ENCODE measurements at regions not wholly inside any gene's neighbourhood (a gene's known extent, or its start where the extent isn't known, plus 50 kb on each side); places are given as distances from the start of the nearest gene placed in this dataset.

DNA sequence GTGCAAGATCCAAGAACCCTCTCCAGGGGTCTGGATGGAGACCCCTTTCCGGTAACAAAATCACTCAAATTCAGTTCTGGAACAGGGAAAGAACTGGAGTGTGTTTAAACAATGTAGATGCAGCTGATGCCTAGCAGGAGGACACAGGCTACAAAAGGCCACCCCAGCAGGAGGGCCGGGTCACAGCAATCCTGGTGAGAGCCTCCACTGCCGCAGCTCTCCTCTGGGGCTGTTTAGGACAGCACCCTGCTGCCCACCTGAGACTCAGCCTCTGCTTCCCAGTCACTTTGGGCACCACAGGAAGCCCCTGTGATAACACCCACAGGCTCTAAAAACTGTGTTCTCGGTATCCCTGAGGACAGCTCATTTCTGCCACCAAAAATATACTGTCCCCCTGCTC, 318.7 kb upstream of the NBEA start:
- Histone ChIP-seq H3K9me3 (ENCODE audit: control insufficient read depth, low read depth, low read length) (no peaks in the 10 kb centered on the region), H2AFZ (ENCODE audit: low read length) (no peak overlapping the region), H3K4ac (ENCODE audit: low read depth, low read length) (no peak overlapping the region), H3K18ac (ENCODE audit: insufficient read length, low read depth, low read length) (no peak overlapping the region), H3K56ac (ENCODE audit: insufficient read length, low read depth, low read length) (no peak overlapping the region), H2BK20ac (ENCODE audit: low read depth, low read length, poor library complexity, severe bottlenecking) (no peak overlapping the region), H2BK12ac (ENCODE audit: insufficient read length, low read depth, low read length) (no peak overlapping the region), H3K27me3 (ENCODE audit: insufficient read depth, low read length) (no peaks in the 10 kb centered on the region), H2BK5ac (ENCODE audit: insufficient read length, low read length) (no peak overlapping the region), H4K91ac (ENCODE audit: insufficient read length, low read depth, low read length) (no peak overlapping the region), H2BK15ac (ENCODE audit: low read depth, low read length) (no peak overlapping the region), H3K9ac (ENCODE audit: extremely low read depth, insufficient read length, low read length) (no peak overlapping the region), H3K23ac (ENCODE audit: insufficient read length, low read depth, low read length) (no peak overlapping the region), H3K27ac (ENCODE audit: insufficient read length, low read depth, low read length) (no peak overlapping the region), H3K23me2 (ENCODE audit: insufficient read length, low read depth, low read length, poor library complexity, severe bottlenecking) (no peaks in the 10 kb centered on the region), H4K5ac (ENCODE audit: insufficient read length, low read depth, low read length) (no peak overlapping the region), H3K79me2 (ENCODE audit: insufficient read depth, low read length) (no peaks in the 10 kb centered on the region), H3T11ph (ENCODE audit: low read length) (no peak overlapping the region), H3K14ac (ENCODE audit: insufficient read depth, low read length) (no peak overlapping the region), H4K8ac (replicated peaks; ENCODE audit: insufficient read length, low read depth, low read length) (no peak overlapping the region), H3K4me1 (ENCODE audit: insufficient read depth, low read length) (no peaks in the 10 kb centered on the region), H2BK120ac (ENCODE audit: low read depth, low read length, poor library complexity, severe bottlenecking) (no peak overlapping the region), H4K20me1 (ENCODE audit: control insufficient read depth, insufficient read depth, insufficient read length) (no peaks in the 10 kb centered on the region), H3K4me2 (ENCODE audit: insufficient read depth, insufficient read length, low read length) (no peak overlapping the region), H3K79me1 (ENCODE audit: insufficient read depth, low read depth, low read length, poor library complexity, severe bottlenecking) (no peaks in the 10 kb centered on the region), H2AK5ac (ENCODE audit: insufficient read length, low read length) (no peak overlapping the region)
- no peaks in the 10 kb centered on the region for H3K27me3 Mint-ChIP-seq (ENCODE audit: low read depth)
- no peak overlapping the region for H3K27ac Mint-ChIP-seq
- TF ChIP-seq, protein P1, sequence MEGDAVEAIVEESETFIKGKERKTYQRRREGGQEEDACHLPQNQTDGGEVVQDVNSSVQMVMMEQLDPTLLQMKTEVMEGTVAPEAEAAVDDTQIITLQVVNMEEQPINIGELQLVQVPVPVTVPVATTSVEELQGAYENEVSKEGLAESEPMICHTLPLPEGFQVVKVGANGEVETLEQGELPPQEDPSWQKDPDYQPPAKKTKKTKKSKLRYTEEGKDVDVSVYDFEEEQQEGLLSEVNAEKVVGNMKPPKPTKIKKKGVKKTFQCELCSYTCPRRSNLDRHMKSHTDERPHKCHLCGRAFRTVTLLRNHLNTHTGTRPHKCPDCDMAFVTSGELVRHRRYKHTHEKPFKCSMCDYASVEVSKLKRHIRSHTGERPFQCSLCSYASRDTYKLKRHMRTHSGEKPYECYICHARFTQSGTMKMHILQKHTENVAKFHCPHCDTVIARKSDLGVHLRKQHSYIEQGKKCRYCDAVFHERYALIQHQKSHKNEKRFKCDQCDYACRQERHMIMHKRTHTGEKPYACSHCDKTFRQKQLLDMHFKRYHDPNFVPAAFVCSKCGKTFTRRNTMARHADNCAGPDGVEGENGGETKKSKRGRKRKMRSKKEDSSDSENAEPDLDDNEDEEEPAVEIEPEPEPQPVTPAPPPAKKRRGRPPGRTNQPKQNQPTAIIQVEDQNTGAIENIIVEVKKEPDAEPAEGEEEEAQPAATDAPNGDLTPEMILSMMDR (conservative IDR thresholded peaks at IDR 0.05), result no peak
- peaks cover 14 to 17% of the 10 kb centered on the region in 2 experiments; a peak in 3 of 4 replicates for H3K4me1 Mint-ChIP-seq
- no CpG with 5 or more reads among the region's 4 CpGs for WGBS (ENCODE audit: extremely low coverage, insufficient read length, low lambda C conversion rate)
- DNase-seq, result no peak
- H3K9me3 Mint-ChIP-seq, result no peaks in the 10 kb centered on the region
- no peaks in the 10 kb centered on the region for H3K36me3 Mint-ChIP-seq (ENCODE audit: insufficient read depth in 1 of 3, low read depth in 3 of 3)
- H3K4me3 Mint-ChIP-seq, result no peak overlapping the region

All from H9 (cell line).